GM23248 (cell line): ENCODE measurements at regions not wholly inside any gene's neighbourhood (a gene's known extent, or its start where the extent isn't known, plus 50 kb on each side); places are given as distances from the start of the nearest gene placed in this dataset.
A peak's percentile ranks its signal among the peaks of the same experiment; 100 is the strongest.

Experiments
- DNase-seq: peaks from one replicate; pipeline ENCODE4 v3.0.0-alpha.2; 2015
- H2AFZ ChIP-seq: fragments of 200-600 bp; sonication (generic); 2 replicates; pipeline ENCODE4 v1.6.1; 2016; ENCODE audit warnings: antibody characterized with exemption
- H3F3A ChIP-seq: fragments of 200-600 bp; sonication (generic); 2 replicates; pipeline ENCODE4 v1.6.1; 2016; ENCODE audit warnings: mild to moderate bottlenecking, antibody characterized with exemption, mixed run types; ENCODE audit not compliant: insufficient read depth
- H3K27ac ChIP-seq: fragments of 200-600 bp; sonication (generic); 2 replicates; pipeline ENCODE4 v1.5.1; 2016; ENCODE audit warnings: mild to moderate bottlenecking
- H3K27me3 ChIP-seq: fragments of 200-600 bp; sonication (generic); replicated peaks from 2 replicates; pipeline ENCODE4 v1.6.1; 2016; ENCODE audit warnings: mild to moderate bottlenecking; ENCODE audit not compliant: insufficient read depth
- H3K36me3 ChIP-seq: fragments of 200-600 bp; sonication (generic); 2 replicates; pipeline ENCODE4 v1.6.1; 2016; ENCODE audit warnings: low read depth, mild to moderate bottlenecking
- H3K4me1 ChIP-seq: fragments of 200-600 bp; sonication (generic); 2 replicates; pipeline ENCODE4 v1.6.1; 2016; ENCODE audit warnings: mild to moderate bottlenecking; ENCODE audit not compliant: insufficient read depth
- H3K4me2 ChIP-seq: fragments of 200-600 bp; sonication (generic); one replicate; pipeline ENCODE4 v1.6.1; 2016; ENCODE audit warnings: mild to moderate bottlenecking; ENCODE audit not compliant: unreplicated experiment
- H3K4me3 ChIP-seq: fragments of 200-600 bp; sonication (generic); 2 replicates; pipeline ENCODE4 v1.5.1; 2016; ENCODE audit warnings: mild to moderate bottlenecking
- H3K79me2 ChIP-seq: fragments of 200-600 bp; sonication (generic); 2 replicates; pipeline ENCODE4 v1.6.1; 2016; ENCODE audit warnings: mild to moderate bottlenecking; ENCODE audit not compliant: insufficient read depth
- H3K9ac ChIP-seq: fragments of 200-600 bp; sonication (generic); 2 replicates; pipeline ENCODE4 v1.6.1; 2016; ENCODE audit warnings: mild to moderate bottlenecking
- H3K9me2 ChIP-seq: fragments of 200-600 bp; sonication (generic); 2 replicates; pipeline ENCODE4 v1.6.1; 2016; ENCODE audit warnings: mixed run types, mild to moderate bottlenecking, moderate library complexity; ENCODE audit not compliant: insufficient read depth
- H3K9me3 ChIP-seq: fragments of 200-600 bp; sonication (generic); one replicate; pipeline ENCODE4 v1.6.1; 2017; ENCODE audit warnings: low read depth
- H4K20me1 ChIP-seq: fragments of 200-600 bp; sonication (generic); 2 replicates; pipeline ENCODE4 v1.6.0; 2016; ENCODE audit not compliant: insufficient read depth
- EZH2 ChIP-seq: fragments of 200-600 bp; sonication (generic); IDR thresholded peaks from 2 replicates; pipeline ENCODE4 v1.6.1; 2018; ENCODE audit warnings: antibody characterized with exemption, mild to moderate bottlenecking; ENCODE audit not compliant: insufficient read depth, poor library complexity, severe bottlenecking
- EZH2phosphoT487 ChIP-seq: fragments of 200-600 bp; sonication (generic); IDR thresholded peaks from 2 replicates; pipeline ENCODE4 v1.6.1; 2018; ENCODE audit warnings: antibody characterized with exemption, moderate library complexity, mild to moderate bottlenecking, low read depth; ENCODE audit not compliant: insufficient read depth
- WGBS, 2 experiments: methylation state at CpG; one replicate each; pipeline ENCODE4 v1.1.6; 2015 to 2017; ENCODE audit warnings: low lambda C conversion rate in 2 of 2, low coverage in 1 of 2; ENCODE audit errors: missing lambda C conversion rate in 2 of 2; 5-methylcytosine and 5-hydroxymethylcytosine counted together
- in situ Hi-C: fragments of 300-500 bp; cut with MboI; formaldehyde crosslinking; loops from 2 replicates; pipeline ENCODE4 v1.15.0; 2020

DNA sequence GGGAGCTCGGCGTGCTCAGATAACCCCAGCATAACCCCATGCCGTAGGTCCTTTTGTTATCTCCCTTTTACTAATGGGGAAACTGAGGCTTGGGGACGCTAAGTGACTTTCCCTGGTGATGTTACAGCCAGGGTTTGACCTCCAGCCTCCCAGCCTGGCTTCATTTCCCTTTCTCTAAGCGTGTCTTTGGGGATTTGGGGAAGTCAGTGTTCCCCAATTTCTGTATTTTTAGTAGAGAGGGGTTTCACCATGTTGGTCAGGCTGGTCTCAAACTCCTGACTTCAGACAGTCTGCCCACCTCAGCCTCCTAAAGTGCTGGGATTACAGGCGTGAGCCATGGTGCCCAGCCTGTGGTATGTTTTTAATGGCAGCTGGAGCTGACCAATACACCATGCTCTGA lies 85.4 kb downstream of the PHETA1 start:
- H3K4me1 ChIP-seq = no peaks in the 10 kb centered on the region
- peaks cover 26% of the 10 kb centered on the region for H3K27me3 ChIP-seq
- no peaks in the 10 kb centered on the region for H4K20me1 ChIP-seq
- DNase-seq = no peak
- no peaks in the 10 kb centered on the region for H3K79me2 ChIP-seq
- TF ChIP-seq EZH2phosphoT487 (no peak), EZH2 (no peak)
- in situ Hi-C loops = no loop called here
- H3K9me2 ChIP-seq = no peaks in the 10 kb centered on the region
- no peak overlapping the region for H3K4me3 ChIP-seq
- 47 to 50% methylated on average over 6 of the region's 6 CpGs for WGBS, 2 experiments
- H3K36me3 ChIP-seq = no peaks in the 10 kb centered on the region
- H2AFZ ChIP-seq = no peak overlapping the region
- H3F3A ChIP-seq = no peaks in the 10 kb centered on the region
- no peak overlapping the region for H3K9ac ChIP-seq
- no peaks in the 10 kb centered on the region for H3K9me3 ChIP-seq
- H3K27ac ChIP-seq = no peak overlapping the region
- no peak overlapping the region for H3K4me2 ChIP-seq

DNA sequence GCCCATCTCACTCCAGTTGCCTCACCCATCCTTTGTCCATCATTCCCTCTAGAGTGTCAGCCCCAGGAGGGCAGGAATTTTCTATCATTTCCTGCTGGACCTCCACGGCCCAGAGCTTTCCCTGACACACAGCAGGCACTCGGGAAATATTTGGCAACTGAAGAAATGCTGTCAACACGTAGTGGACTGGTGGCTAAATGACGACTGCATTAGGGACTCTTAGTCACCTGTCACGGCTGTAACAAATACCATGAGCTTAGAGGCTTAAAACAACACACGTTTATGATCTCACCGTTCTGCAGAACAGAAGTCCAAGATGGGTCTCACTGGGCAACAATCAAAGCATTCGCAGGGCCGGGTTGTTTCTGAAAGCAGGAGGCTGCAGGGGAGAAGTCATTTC lies 91.3 kb downstream of the PHETA1 start:
- in situ Hi-C loops = no loop called here
- Histone ChIP-seq H3K4me2 (no peak overlapping the region), H3K27me3 (peaks cover 51% of the 10 kb centered on the region), H3K36me3 (no peaks in the 10 kb centered on the region), H3K9ac (no peak overlapping the region), H3K27ac (no peak overlapping the region), H3K9me3 (no peaks in the 10 kb centered on the region), H3K79me2 (no peaks in the 10 kb centered on the region), H3K4me3 (no peak overlapping the region), H3K9me2 (no peaks in the 10 kb centered on the region), H3K4me1 (no peaks in the 10 kb centered on the region), H4K20me1 (no peaks in the 10 kb centered on the region), H3F3A (no peaks in the 10 kb centered on the region), H2AFZ (no peak overlapping the region)
- WGBS, 2 experiments = 48 to 58% methylated on average over 9 of the region's 9 CpGs
- TF ChIP-seq EZH2 = no peak
- no peak for TF ChIP-seq EZH2phosphoT487
- DNase-seq = no peak

DNA sequence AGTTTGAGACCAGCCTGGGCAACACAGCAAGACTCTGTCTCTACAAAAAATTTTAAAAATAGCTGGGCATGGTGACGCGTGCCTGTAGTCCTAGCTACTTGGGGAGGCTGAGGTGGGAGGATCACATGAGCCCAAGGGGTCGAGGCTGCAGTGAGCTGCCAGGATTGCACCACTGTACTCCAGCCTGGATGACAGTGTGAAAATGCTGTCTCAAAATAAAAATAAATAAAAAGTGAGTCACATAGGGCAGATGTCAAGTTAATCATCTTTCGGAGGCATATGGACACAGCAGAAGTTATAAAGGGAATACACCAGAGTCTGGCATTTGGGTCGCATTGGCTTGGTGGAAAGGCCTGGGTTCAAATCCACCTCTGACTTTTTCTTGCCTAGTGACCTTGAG lies 92.7 kb downstream of the PHETA1 start:
- Histone ChIP-seq H3K9me2 (no peaks in the 10 kb centered on the region), H3K79me2 (no peaks in the 10 kb centered on the region), H3K27me3 (peaks cover 63% of the 10 kb centered on the region), H3K4me3 (no peak overlapping the region), H2AFZ (no peak overlapping the region), H3F3A (no peaks in the 10 kb centered on the region), H3K27ac (no peak overlapping the region), H3K9ac (no peak overlapping the region), H4K20me1 (no peaks in the 10 kb centered on the region), H3K4me2 (no peak overlapping the region), H3K9me3 (no peaks in the 10 kb centered on the region), H3K36me3 (no peaks in the 10 kb centered on the region), H3K4me1 (no peaks in the 10 kb centered on the region)
- in situ Hi-C loops = no loop called here
- TF ChIP-seq EZH2 (no peak), EZH2phosphoT487 (no peak)
- 45 to 50% methylated on average over 5 of the region's 5 CpGs for WGBS, 2 experiments
- peak; percentile 11 for DNase-seq

DNA sequence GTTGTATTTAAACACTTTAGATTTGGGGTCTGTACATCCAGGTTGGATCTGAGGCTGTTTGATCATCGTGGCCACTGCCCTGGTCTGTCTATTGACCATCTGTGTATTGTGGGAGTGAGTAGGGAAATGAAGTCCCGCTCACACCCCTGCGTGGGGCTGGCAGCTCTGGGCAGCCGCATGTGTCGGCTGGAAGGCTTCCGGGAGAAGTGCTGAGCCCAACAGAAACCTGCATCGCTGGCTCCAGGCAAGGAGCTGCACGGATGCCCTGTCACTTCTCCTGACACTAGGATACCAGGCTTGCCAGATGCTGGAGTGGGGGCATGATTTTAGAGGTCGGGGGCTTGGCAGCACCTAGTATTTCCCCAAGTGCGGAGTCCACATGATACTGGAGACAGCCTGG lies 93.6 kb downstream of the PHETA1 start:
- no peak overlapping the region for H3K9ac ChIP-seq
- H3K79me2 ChIP-seq = no peaks in the 10 kb centered on the region
- H3K27ac ChIP-seq = no peak overlapping the region
- no peaks in the 10 kb centered on the region for H4K20me1 ChIP-seq
- H3K9me3 ChIP-seq = no peaks in the 10 kb centered on the region
- no peaks in the 10 kb centered on the region for H3F3A ChIP-seq
- H3K9me2 ChIP-seq = no peaks in the 10 kb centered on the region
- H3K4me1 ChIP-seq = no peaks in the 10 kb centered on the region
- WGBS, 2 experiments = 22 to 27% methylated on average over 10 of the region's 10 CpGs
- no peak overlapping the region for H2AFZ ChIP-seq
- in situ Hi-C loops = no loop called here
- H3K36me3 ChIP-seq = no peaks in the 10 kb centered on the region
- TF ChIP-seq EZH2phosphoT487 (no peak), EZH2 (no peak)
- peaks cover 63% of the 10 kb centered on the region for H3K27me3 ChIP-seq
- H3K4me2 ChIP-seq = no peak overlapping the region
- H3K4me3 ChIP-seq = no peak overlapping the region
- no peak for DNase-seq

DNA sequence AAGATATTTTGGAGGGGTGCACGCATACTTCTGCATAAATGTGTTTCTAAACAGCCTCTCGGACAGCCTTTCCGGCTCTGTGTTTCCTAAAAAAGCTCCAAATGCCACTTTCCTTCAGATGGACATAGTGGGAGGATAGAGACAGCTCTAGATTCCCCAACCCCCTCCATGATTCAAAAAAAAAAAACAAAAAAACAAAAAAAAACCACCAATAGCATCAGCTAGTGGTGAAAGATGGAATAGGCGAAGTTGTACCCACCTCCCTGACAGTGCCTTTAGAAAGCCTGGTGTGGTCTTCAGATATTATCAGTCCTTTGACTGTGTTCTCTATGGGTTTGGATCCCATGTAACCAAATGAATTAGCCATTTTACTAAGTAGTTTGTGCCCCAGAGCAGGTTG lies 94.1 kb downstream of the PHETA1 start:
- Histone ChIP-seq H3K9me3 (no peaks in the 10 kb centered on the region), H2AFZ (no peak overlapping the region), H3K27me3 (peaks cover 67% of the 10 kb centered on the region), H3K4me3 (no peak overlapping the region), H3K4me2 (no peak overlapping the region), H3F3A (no peaks in the 10 kb centered on the region), H3K36me3 (no peaks in the 10 kb centered on the region), H3K9me2 (no peaks in the 10 kb centered on the region), H3K4me1 (no peaks in the 10 kb centered on the region), H3K9ac (no peak overlapping the region), H3K27ac (no peak overlapping the region), H3K79me2 (no peaks in the 10 kb centered on the region), H4K20me1 (no peaks in the 10 kb centered on the region)
- DNase-seq = peak; percentile 31
- in situ Hi-C loops = no loop called here
- WGBS, 2 experiments = 4 to 7% methylated on average over 4 of the region's 4 CpGs
- TF ChIP-seq EZH2 = no peak
- TF ChIP-seq EZH2phosphoT487 = no peak
